ENCODE measurements at regions not wholly inside any gene's neighbourhood (a gene's known extent, or its start where the extent isn't known, plus 50 kb on each side); places are given as distances from the start of the nearest gene placed in this dataset.

DNA sequence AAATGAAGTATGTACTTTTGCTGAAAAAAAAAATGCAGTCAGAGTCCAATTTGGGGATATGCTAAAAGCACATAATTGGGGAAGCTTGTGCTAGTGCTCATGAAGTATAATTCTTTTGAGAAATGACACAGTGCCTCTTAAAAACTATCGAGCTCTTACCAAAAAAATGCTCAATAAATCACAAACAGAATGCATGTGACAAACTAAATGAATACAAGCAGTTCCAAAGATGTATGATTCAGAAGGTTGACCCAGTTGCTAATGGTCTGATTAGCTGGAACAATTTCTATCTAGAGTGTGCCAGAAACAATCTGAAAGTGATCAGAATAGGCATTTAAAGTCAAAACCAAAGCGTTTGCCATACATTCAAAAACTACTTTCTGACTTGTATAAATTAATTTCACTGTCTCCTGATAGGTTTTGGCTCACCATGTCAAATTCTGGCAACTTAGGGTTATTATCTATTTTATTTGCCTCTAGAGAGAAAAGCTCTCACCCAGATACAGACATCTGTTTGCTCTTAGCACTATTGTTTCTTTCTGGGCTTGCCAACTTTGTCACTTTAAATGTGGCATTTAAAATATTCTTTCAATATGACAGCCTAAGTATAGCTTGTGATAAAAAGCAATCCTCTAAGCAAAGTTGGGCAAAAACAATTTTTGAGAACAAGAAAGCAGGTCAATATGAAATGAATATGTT, 114.7 kb upstream of the AHR start:
- CTCF ChIA-PET: no interaction called here

DNA sequence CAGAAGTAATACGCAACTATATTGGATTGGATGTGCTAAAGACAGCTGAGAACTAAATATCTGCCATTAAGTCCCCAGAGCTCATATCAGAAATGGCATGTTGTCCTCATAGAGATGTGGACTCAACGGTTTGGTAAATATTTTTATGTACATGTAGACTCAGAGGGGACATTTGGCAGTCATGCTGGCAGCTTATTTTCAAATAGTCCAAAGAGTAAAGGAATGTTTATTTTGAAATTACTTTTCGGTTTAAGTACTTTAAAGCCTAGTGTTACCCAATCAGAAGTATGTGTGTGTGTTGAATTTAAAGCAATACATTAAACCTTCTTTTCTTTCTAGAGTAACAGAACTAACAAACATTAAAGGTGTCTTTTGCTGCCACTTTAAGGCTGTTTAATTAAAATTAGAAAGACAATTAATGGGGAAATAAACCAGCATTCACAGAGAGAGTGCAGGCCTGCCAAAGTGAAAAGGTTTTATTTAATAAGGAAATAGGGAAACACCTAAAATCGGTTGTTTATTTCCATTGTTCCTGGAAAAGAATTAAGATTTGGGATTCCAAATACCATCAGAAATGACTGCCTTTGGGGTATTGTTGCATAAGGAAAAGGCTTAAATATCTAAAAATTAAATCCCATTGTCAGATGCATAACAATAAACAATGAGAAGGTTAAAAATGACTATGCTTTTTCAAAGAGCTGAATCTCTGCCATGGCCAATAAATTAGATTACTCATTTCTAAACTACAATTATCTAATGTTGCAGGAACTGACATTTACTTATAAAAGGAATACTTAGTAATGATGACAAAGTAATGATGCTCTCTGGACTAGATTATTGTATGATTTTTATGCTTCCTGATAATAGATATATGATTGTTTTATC, 113.4 kb upstream of the AHR start:
- peak overlapping the region; percentile 2; the same call in 1 of the 2 replicates for H3K4me2 ChIP-seq (ENCODE audit: low read length)
- ChIA-PET CTCF (no interaction called here), POLR2A (no interaction called here), RAD21 (ENCODE audit: low non-redundant PET in 1 of 2, low total read pairs in 2 of 2, uncharacterized antibody in 2 of 2, unreplicated experiment in 2 of 2) (no interaction called here)
- ATAC-seq (no peak), DNase-seq (ENCODE audit: low read depth, low spot score) (no peak)
- H3K9me3 ChIP-seq (ENCODE audit: control insufficient read depth in 1 of 2, insufficient read depth in 1 of 2, low read depth in 1 of 2, low read length in 2 of 2): no peaks in the 10 kb centered on the region
- no peaks in the 10 kb centered on the region for H3K27me3 ChIP-seq (ENCODE audit: insufficient read depth, low read length)
- no peaks in the 10 kb centered on the region for H3K9me2 ChIP-seq (ENCODE audit: insufficient read depth)
- H3K79me2 ChIP-seq (ENCODE audit: insufficient read depth, low read length): no peaks in the 10 kb centered on the region
- no peak overlapping the region for H3K4me3 ChIP-seq (replicated peaks in 1 of 2; ENCODE audit: low read depth in 1 of 2, low read length in 2 of 2)
- peak overlapping the region; percentile 36 for H2AFZ ChIP-seq (ENCODE audit: low read depth, low read length, poor library complexity, severe bottlenecking)
- no peak overlapping the region for H3K27ac ChIP-seq (ENCODE audit: low read depth, low read length)
- intact Hi-C loops (cut with micrococcal nuclease): no loop called here
- no peak overlapping the region for H3K9ac ChIP-seq (ENCODE audit: low read length)
- peaks cover 0 to 7% of the 10 kb centered on the region in 2 experiments; a peak in 1 of 4 replicates for H3K4me1 ChIP-seq (ENCODE audit: control insufficient read depth in 1 of 2, insufficient read depth in 2 of 2, low read length in 2 of 2)
- BruUV-seq (replicated peaks): no TSS peak
- no peaks in the 10 kb centered on the region for H4K20me1 ChIP-seq (ENCODE audit: insufficient read depth)
- no peaks in the 10 kb centered on the region for H3K36me3 ChIP-seq (ENCODE audit: control insufficient read depth in 1 of 2, insufficient read depth in 2 of 2, low read length in 2 of 2)
- TF ChIP-seq EZH2 (IDR thresholded peaks at IDR 0.05): no peak
- no peak for TF ChIP-seq SP1 (IDR thresholded peaks at IDR 0.05; ENCODE audit: low read depth)
- TF ChIP-seq, protein P1, sequence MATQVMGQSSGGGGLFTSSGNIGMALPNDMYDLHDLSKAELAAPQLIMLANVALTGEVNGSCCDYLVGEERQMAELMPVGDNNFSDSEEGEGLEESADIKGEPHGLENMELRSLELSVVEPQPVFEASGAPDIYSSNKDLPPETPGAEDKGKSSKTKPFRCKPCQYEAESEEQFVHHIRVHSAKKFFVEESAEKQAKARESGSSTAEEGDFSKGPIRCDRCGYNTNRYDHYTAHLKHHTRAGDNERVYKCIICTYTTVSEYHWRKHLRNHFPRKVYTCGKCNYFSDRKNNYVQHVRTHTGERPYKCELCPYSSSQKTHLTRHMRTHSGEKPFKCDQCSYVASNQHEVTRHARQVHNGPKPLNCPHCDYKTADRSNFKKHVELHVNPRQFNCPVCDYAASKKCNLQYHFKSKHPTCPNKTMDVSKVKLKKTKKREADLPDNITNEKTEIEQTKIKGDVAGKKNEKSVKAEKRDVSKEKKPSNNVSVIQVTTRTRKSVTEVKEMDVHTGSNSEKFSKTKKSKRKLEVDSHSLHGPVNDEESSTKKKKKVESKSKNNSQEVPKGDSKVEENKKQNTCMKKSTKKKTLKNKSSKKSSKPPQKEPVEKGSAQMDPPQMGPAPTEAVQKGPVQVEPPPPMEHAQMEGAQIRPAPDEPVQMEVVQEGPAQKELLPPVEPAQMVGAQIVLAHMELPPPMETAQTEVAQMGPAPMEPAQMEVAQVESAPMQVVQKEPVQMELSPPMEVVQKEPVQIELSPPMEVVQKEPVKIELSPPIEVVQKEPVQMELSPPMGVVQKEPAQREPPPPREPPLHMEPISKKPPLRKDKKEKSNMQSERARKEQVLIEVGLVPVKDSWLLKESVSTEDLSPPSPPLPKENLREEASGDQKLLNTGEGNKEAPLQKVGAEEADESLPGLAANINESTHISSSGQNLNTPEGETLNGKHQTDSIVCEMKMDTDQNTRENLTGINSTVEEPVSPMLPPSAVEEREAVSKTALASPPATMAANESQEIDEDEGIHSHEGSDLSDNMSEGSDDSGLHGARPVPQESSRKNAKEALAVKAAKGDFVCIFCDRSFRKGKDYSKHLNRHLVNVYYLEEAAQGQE (IDR thresholded peaks at IDR 0.05; ENCODE audit: low read depth): no peak
- TF ChIP-seq, protein P2, sequence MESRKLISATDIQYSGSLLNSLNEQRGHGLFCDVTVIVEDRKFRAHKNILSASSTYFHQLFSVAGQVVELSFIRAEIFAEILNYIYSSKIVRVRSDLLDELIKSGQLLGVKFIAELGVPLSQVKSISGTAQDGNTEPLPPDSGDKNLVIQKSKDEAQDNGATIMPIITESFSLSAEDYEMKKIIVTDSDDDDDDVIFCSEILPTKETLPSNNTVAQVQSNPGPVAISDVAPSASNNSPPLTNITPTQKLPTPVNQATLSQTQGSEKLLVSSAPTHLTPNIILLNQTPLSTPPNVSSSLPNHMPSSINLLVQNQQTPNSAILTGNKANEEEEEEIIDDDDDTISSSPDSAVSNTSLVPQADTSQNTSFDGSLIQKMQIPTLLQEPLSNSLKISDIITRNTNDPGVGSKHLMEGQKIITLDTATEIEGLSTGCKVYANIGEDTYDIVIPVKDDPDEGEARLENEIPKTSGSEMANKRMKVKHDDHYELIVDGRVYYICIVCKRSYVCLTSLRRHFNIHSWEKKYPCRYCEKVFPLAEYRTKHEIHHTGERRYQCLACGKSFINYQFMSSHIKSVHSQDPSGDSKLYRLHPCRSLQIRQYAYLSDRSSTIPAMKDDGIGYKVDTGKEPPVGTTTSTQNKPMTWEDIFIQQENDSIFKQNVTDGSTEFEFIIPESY (IDR thresholded peaks at IDR 0.05; ENCODE audit: extremely low read depth, insufficient replicate concordance, low read length): no peak
- no peak for TF ChIP-seq ELF1 (IDR thresholded peaks at IDR 0.05; ENCODE audit: borderline replicate concordance, low read depth)
- no peak for TF ChIP-seq JUND (IDR thresholded peaks at IDR 0.05)
- TF ChIP-seq, protein P3, sequence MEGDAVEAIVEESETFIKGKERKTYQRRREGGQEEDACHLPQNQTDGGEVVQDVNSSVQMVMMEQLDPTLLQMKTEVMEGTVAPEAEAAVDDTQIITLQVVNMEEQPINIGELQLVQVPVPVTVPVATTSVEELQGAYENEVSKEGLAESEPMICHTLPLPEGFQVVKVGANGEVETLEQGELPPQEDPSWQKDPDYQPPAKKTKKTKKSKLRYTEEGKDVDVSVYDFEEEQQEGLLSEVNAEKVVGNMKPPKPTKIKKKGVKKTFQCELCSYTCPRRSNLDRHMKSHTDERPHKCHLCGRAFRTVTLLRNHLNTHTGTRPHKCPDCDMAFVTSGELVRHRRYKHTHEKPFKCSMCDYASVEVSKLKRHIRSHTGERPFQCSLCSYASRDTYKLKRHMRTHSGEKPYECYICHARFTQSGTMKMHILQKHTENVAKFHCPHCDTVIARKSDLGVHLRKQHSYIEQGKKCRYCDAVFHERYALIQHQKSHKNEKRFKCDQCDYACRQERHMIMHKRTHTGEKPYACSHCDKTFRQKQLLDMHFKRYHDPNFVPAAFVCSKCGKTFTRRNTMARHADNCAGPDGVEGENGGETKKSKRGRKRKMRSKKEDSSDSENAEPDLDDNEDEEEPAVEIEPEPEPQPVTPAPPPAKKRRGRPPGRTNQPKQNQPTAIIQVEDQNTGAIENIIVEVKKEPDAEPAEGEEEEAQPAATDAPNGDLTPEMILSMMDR (IDR thresholded peaks at IDR 0.05 in 2 of 3, conservative IDR thresholded peaks at IDR 0.05 in 1 of 3; ENCODE audit: borderline replicate concordance in 1 of 3, insufficient read depth in 1 of 3, low read depth in 2 of 3, low read length in 2 of 3): no peak

More for the DNA sequence above, 114.7 kb upstream of the AHR start:
- no peaks in the 10 kb centered on the region for H3K36me3 ChIP-seq (ENCODE audit: control insufficient read depth in 1 of 2, insufficient read depth in 2 of 2, low read length in 2 of 2)
- peaks cover 0 to 7% of the 10 kb centered on the region in 2 experiments; a peak in 1 of 4 replicates for H3K4me1 ChIP-seq (ENCODE audit: control insufficient read depth in 1 of 2, insufficient read depth in 2 of 2, low read length in 2 of 2)
- H3K4me2 ChIP-seq (ENCODE audit: low read length): no peak overlapping the region
- no peak for TF ChIP-seq EGR1 (IDR thresholded peaks at IDR 0.05; ENCODE audit: low read depth)
- TF ChIP-seq ELF1 (IDR thresholded peaks at IDR 0.05; ENCODE audit: borderline replicate concordance, low read depth): no peak
- ChIA-PET RAD21 (ENCODE audit: low non-redundant PET in 1 of 2, low total read pairs in 2 of 2, uncharacterized antibody in 2 of 2, unreplicated experiment in 2 of 2) (interaction anchor here in 1 of 2 experiments (0.7 kb wide), 1 partner anchor 174 kb away, joined by 3 read pairs; no protein-coding TSS in a partner anchor), POLR2A (no interaction called here)
- no peak for DNase-seq (ENCODE audit: low read depth, low spot score)
- H3K27me3 ChIP-seq (ENCODE audit: insufficient read depth, low read length): no peaks in the 10 kb centered on the region
- BruUV-seq (replicated peaks): no TSS peak
- intact Hi-C loops (cut with micrococcal nuclease): no loop called here
- no peak overlapping the region for H2AFZ ChIP-seq (ENCODE audit: low read depth, low read length, poor library complexity, severe bottlenecking)
- H3K9me3 ChIP-seq (ENCODE audit: control insufficient read depth in 1 of 2, insufficient read depth in 1 of 2, low read depth in 1 of 2, low read length in 2 of 2): no peaks in the 10 kb centered on the region
- no peak overlapping the region for H3K27ac ChIP-seq (ENCODE audit: low read depth, low read length)
- no peaks in the 10 kb centered on the region for H4K20me1 ChIP-seq (ENCODE audit: insufficient read depth)
- no peak for ATAC-seq
- no peak overlapping the region for H3K4me3 ChIP-seq (replicated peaks in 1 of 2; ENCODE audit: low read depth in 1 of 2, low read length in 2 of 2)
- H3K9ac ChIP-seq (ENCODE audit: low read length): no peak overlapping the region
- H3K9me2 ChIP-seq (ENCODE audit: insufficient read depth): no peaks in the 10 kb centered on the region
- H3K79me2 ChIP-seq (ENCODE audit: insufficient read depth, low read length): no peaks in the 10 kb centered on the region

All from HCT116 (cell line).